ENCODE measurements at regions not wholly inside any gene's neighbourhood (a gene's known extent, or its start where the extent isn't known, plus 50 kb on each side); places are given as distances from the start of the nearest gene placed in this dataset.

DNA sequence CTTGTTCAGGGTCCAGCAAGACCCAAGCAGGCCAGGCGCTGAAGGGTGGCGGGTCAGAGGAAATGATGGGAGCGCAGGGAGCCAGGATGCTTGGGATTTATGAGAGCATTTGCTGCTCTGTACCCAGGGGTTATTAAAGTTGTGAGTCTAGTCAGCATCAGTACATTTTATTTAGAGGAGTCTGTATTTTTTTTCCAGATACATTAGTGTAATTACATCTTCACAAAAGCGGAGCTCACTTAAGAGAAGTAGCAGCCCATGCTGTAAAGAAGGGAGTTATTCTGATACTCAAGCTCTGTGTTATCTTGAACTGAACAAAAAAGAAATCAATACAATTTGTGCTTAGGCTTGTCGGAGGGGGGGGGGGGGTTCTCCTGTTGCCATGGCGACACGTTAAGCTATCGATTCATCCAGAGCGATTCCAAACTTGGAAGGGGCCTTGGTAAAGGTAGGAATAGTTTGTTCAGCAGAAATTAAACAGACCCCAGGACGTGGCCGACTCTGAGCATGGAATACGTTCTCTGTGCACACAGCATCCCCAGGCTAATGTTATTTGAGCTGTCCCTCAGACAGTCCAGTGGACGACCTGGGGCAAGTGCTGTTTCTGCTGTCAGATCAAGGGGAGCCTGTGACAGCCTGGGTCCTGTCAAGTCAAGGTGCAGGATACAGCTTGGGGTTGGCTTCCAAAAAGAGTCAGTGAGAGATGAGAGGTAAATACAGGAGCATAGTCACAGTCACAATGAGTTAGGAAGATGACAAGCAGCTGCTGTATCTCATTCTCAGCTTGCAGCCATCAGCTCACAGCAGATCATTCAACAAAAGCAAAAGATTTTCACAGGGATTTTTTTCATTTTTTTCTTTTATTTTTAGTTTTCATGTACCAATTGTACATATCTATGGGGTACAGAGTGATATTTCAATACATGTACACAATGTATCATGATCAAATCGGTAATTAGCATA is 387.6 kb downstream of the DCDC2C start:
- no peak for DNase-seq (ENCODE audit: low read depth)
- TF ChIP-seq, protein P1, sequence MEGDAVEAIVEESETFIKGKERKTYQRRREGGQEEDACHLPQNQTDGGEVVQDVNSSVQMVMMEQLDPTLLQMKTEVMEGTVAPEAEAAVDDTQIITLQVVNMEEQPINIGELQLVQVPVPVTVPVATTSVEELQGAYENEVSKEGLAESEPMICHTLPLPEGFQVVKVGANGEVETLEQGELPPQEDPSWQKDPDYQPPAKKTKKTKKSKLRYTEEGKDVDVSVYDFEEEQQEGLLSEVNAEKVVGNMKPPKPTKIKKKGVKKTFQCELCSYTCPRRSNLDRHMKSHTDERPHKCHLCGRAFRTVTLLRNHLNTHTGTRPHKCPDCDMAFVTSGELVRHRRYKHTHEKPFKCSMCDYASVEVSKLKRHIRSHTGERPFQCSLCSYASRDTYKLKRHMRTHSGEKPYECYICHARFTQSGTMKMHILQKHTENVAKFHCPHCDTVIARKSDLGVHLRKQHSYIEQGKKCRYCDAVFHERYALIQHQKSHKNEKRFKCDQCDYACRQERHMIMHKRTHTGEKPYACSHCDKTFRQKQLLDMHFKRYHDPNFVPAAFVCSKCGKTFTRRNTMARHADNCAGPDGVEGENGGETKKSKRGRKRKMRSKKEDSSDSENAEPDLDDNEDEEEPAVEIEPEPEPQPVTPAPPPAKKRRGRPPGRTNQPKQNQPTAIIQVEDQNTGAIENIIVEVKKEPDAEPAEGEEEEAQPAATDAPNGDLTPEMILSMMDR (conservative IDR thresholded peaks at IDR 0.05; ENCODE audit: low read depth, low read length) = no peak
- H3K4me3 ChIP-seq (ENCODE audit: low read depth, low read length) = no peak overlapping the region

DNA sequence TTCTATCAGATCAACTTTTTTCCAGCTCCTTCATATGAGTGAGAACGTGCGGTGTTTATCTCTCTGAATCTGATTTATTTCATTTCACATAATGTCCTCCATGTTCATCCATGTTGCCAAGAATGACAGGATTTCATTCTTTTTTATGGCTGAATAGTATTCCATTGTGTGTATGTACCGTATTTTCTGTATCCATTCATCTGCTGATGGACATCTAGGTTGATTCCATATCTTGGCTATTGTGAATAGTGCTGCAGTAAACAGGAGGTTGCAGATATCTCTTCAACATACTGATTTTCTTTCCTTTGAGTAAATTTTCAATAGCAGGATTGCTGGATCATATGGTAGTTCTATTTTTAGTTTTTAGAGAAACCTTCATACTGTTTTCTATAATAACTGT is 388.5 kb downstream of the DCDC2C start:
- TF ChIP-seq, protein P1 (conservative IDR thresholded peaks at IDR 0.05; ENCODE audit: low read depth, low read length) = no peak
- DNase-seq (ENCODE audit: low read depth) = no peak
- H3K4me3 ChIP-seq (ENCODE audit: low read depth, low read length) = no peak overlapping the region

DNA sequence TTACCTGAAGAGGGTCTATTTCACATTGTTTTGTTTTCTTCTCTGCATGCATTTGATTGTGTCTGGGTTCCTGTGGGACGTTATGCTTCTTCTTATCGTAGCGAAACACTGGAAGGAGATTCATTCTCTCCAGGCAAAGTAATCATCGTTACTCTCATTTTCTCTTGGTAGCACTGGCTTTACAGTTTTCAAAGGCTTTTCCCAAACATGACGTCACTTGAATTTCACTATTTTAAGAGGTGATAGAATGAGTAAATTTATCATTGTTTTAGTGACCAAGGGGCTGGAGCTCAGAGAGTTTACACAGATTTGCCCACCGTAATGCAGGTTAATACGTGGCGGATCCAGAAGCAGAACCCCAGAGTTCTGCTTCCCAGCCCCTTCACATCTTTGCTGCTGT is 391.4 kb downstream of the DCDC2C start:
- H3K4me3 ChIP-seq (ENCODE audit: low read depth, low read length) = no peak overlapping the region
- no peak for DNase-seq (ENCODE audit: low read depth)
- TF ChIP-seq, protein P1 (conservative IDR thresholded peaks at IDR 0.05; ENCODE audit: low read depth, low read length) = no peak

DNA sequence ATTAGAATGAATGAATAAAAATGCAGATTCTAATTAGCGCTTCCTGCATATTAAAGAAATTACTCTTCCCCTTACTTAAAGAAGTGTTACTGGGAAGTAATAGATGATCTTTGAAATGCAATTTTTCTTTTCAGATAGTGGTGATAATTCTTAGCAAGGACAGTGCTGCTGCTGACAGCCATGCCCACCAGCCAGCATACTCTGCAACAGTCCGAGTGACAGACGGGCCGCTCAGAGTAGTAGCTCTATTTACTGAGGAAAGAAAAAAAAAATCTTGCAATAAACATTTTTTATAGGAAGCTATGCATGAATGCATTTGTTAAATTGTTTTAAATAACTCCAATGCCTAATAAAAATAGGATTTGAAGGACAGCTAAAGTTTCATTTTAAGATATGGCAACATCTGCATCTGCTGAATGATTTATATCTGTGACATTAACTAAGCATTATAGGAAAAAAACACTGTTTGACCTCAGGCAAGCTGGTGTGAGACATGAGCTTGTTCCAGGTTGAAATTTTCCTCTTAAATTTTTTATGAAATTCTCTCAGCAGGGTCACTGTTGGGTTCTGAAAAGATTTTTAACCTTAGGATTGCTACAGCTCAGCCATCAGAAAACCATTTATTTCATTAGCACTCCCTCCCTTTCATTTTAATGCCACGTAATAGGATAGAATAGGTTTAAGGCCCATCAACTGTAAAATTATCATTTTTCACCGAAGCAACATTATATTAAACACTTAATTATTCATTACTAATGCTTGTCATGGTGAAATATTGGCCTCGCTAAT is 393.8 kb downstream of the DCDC2C start:
- no peak overlapping the region for H3K4me3 ChIP-seq (ENCODE audit: low read depth, low read length)
- DNase-seq (ENCODE audit: low read depth) = no peak
- TF ChIP-seq, protein P1 (conservative IDR thresholded peaks at IDR 0.05; ENCODE audit: low read depth, low read length) = no peak

DNA sequence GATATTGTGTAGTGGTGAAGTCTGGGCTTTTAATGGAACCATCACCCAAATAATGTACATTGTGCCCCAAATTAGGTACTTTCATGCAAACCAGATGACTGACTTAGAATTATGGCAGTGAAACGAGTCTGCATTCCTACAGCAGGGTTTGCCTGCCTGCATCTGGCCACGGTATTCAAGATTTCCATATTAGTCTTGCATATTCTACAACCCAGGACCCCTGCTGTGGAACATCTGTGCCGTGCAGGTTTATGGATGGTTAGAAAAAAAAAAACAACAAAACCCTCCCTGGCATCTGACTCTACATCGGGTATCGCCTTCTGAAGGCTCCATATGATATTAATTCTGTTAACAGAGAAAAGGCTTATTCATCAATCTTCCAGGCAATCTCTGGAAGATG is 394.8 kb downstream of the DCDC2C start:
- no peak overlapping the region for H3K4me3 ChIP-seq (ENCODE audit: low read depth, low read length)
- no peak for DNase-seq (ENCODE audit: low read depth)
- TF ChIP-seq, protein P1 (conservative IDR thresholded peaks at IDR 0.05; ENCODE audit: low read depth, low read length) = no peak

DNA sequence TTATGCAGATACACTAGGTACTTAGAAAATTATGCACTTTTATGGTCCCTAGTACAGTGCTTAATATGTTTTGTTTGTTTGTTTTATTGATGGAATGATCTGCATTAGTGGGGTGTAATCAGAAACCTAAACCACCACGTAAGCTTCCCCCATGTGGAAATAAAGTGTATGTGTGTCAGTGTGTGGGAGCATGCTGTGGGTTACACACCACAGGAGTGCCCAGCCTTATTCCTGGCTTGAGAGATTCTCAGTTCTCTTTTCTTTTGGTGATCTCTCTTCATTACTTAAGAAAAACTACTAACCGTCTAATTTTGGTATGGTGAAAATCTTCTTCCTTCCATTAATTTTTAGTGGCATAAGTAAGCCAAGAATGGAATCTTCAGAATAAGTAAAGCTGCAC is 398.6 kb downstream of the DCDC2C start:
- no peak overlapping the region for H3K4me3 ChIP-seq (ENCODE audit: low read depth, low read length)
- TF ChIP-seq, protein P1 (conservative IDR thresholded peaks at IDR 0.05; ENCODE audit: low read depth, low read length) = no peak
- no peak for DNase-seq (ENCODE audit: low read depth)
